Hepatocyte (in vitro differentiated cells): ENCODE measurements at regions not wholly inside any gene's neighbourhood (a gene's known extent, or its start where the extent isn't known, plus 50 kb on each side); places are given as distances from the start of the nearest gene placed in this dataset.

Experiments used
- CTCF ChIP-seq: fragments of 200-600 bp; sonication (generic); IDR thresholded peaks from 2 replicates; pipeline ENCODE4 v1.5.1; 2016; ENCODE audit warnings: antibody characterized with exemption, mild to moderate bottlenecking; ENCODE audit not compliant: poor library complexity
- EZH2phosphoT487 ChIP-seq: fragments of 200-600 bp; sonication (generic); IDR thresholded peaks from one replicate; pipeline ENCODE4 v1.6.1; 2018; ENCODE audit warnings: antibody characterized with exemption, mild to moderate bottlenecking, low read depth, moderate library complexity; ENCODE audit not compliant: unreplicated experiment, severe bottlenecking

- TF ChIP-seq CTCF (no peak), EZH2phosphoT487 (no peak)
Measured at GRCh38 chr2:238787501-238787900, 60.4 kb upstream of the TWIST2 start.
